Brain microvascular endothelial cell (primary cell): ENCODE measurements at regions not wholly inside any gene's neighbourhood (a gene's known extent, or its start where the extent isn't known, plus 50 kb on each side); places are given as distances from the start of the nearest gene placed in this dataset.

ENCODE experiments used
- DNase-seq: peaks from one replicate; pipeline ENCODE4 v3.0.0-alpha.2; 2020
- H3K27ac ChIP-seq: fragments of 250-450 bp; sonication (Bioruptor Pico); 2 replicates; pipeline ENCODE4 v1.5.1; 2020; ENCODE audit warnings: mild to moderate bottlenecking, moderate library complexity
- H3K27me3 ChIP-seq: fragments of 250-450 bp; sonication (Bioruptor Pico); replicated peaks from 2 replicates; pipeline ENCODE4 v1.5.1; 2020; ENCODE audit warnings: mild to moderate bottlenecking
- H3K36me3 ChIP-seq: fragments of 250-450 bp; sonication (Bioruptor Pico); replicated peaks from 2 replicates; pipeline ENCODE4 v1.5.1; 2020; ENCODE audit warnings: mild to moderate bottlenecking
- H3K4me3 ChIP-seq: 2 replicates; pipeline ENCODE4 v1.5.1; 2011; ENCODE audit warnings: low read depth, mild to moderate bottlenecking, control low read depth, low read length, moderate library complexity
- in situ Hi-C: cut with HindIII; loops from 2 replicates; pipeline ENCODE4 v1.10.0; 2017; ENCODE audit warnings: low sequenced_read_pairs, low pct_ligation_motif_present
- TF ChIP-seq, protein P1 (sequence below): IDR thresholded peaks from 2 replicates; pipeline ENCODE4 v1.5.1; 2011; ENCODE audit warnings: low read depth, mild to moderate bottlenecking, moderate library complexity, low read length, control low read depth, inconsistent platforms; ENCODE audit errors: missing control alignments

DNA sequence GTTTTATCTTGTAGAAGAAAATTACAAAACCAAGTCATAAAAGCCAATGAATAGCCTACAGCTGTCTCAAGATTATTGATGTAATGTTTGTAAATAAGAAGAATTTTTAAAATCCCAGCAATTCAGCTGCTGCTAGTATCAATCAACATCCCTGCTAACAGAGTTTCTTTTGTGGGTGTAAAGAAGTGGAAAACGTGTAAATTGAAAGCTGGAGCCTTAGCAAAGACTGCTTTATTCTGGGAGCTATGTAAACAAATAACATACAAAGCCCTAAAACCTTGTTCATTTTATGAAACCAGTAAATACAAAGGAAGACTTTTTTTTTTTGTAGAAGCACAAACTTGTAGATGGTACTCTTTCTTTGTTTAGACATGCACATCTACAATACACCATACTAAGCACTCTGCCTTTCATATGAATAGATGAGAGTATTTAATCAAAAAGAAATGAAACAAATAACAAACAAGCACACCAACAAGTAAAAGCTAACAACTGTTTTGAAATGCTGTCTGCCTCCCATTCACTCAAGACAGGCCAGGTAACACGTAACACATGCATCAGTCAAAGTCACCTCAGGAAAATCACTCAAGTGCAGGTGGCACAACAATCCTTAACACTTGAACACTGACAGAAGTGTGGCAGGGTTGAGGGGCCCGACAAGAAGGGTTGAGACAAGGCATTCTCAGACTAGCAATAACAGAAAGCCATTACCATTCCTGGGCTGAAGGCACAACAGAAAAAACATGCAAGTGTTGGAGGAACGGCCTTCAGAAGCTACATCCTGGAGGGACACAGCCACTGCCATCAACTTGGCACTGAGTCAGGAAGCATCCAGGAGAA lies 1364.0 kb upstream of the SEL1L start:
- Histone ChIP-seq H3K27ac (no peak overlapping the region), H3K4me3 (no peak overlapping the region), H3K27me3 (no peaks in the 10 kb centered on the region), H3K36me3 (no peaks in the 10 kb centered on the region)
- TF ChIP-seq, protein P1, sequence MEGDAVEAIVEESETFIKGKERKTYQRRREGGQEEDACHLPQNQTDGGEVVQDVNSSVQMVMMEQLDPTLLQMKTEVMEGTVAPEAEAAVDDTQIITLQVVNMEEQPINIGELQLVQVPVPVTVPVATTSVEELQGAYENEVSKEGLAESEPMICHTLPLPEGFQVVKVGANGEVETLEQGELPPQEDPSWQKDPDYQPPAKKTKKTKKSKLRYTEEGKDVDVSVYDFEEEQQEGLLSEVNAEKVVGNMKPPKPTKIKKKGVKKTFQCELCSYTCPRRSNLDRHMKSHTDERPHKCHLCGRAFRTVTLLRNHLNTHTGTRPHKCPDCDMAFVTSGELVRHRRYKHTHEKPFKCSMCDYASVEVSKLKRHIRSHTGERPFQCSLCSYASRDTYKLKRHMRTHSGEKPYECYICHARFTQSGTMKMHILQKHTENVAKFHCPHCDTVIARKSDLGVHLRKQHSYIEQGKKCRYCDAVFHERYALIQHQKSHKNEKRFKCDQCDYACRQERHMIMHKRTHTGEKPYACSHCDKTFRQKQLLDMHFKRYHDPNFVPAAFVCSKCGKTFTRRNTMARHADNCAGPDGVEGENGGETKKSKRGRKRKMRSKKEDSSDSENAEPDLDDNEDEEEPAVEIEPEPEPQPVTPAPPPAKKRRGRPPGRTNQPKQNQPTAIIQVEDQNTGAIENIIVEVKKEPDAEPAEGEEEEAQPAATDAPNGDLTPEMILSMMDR: no peak
- in situ Hi-C loops: no loop called here
- no peak for DNase-seq

- in situ Hi-C loops: no loop called here
- Histone ChIP-seq H3K27ac (no peak overlapping the region), H3K4me3 (no peak overlapping the region), H3K27me3 (no peaks in the 10 kb centered on the region), H3K36me3 (no peaks in the 10 kb centered on the region)
- TF ChIP-seq, protein P1: no peak
- DNase-seq: no peak
Observed at GRCh38 chr14:82905762-82906161, 1372.1 kb upstream of the SEL1L start.

GRCh38 chr14:82911930-82912329 lies 1378.3 kb upstream of the SEL1L start:
- DNase-seq: no peak
- H3K27ac ChIP-seq: no peak overlapping the region
- in situ Hi-C loops: no loop called here
- no peak overlapping the region for H3K4me3 ChIP-seq
- TF ChIP-seq, protein P1: no peak
- H3K36me3 ChIP-seq: no peaks in the 10 kb centered on the region
- no peaks in the 10 kb centered on the region for H3K27me3 ChIP-seq

DNA sequence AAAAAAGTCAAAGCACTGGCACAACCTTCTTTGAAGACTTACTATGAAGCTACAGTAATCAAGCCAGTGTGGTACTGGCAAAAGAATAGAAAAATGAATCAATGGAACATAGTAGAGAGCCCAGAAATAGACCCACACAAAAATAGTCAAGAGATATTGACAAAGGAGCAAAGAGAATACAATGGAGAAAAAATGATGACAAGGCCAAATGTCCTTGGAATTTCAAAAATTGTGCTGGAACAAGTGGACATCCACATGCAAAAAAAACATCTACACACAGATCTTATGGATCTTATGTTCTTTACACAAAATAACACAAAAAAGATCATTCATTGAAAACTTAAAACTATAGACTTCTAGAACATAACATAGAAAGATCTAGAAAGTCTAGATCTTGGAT lies 1379.7 kb upstream of the SEL1L start:
- H3K27me3 ChIP-seq: no peaks in the 10 kb centered on the region
- in situ Hi-C loops: no loop called here
- DNase-seq: no peak
- no peak overlapping the region for H3K27ac ChIP-seq
- no peak overlapping the region for H3K4me3 ChIP-seq
- no peaks in the 10 kb centered on the region for H3K36me3 ChIP-seq
- TF ChIP-seq, protein P1: no peak

- Histone ChIP-seq H3K36me3 (no peaks in the 10 kb centered on the region), H3K27ac (no peak overlapping the region), H3K27me3 (no peaks in the 10 kb centered on the region), H3K4me3 (no peak overlapping the region)
- in situ Hi-C loops: no loop called here
- no peak for DNase-seq
- TF ChIP-seq, protein P1: no peak
Observed at GRCh38 chr14:82915381-82915780, 1381.7 kb upstream of the SEL1L start.

DNA sequence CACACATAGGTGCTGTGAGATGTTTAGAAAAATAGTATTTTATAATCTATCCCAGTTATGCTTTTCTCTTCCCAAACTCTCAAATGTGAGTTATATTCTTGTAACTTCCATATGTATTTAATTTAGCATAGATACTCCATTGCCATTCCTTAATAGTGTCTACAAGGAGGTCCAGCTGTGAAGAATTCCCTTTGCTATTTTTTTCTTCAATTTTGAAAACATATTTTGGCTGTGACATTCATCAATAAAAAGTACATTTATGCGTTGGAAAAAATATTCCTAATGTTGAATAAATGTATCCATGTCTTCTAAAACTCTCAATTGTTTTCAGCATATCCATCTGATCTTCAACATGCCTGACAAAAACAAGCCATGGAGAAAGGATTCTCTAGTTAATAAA lies 1402.0 kb upstream of the SEL1L start:
- no peak for DNase-seq
- TF ChIP-seq, protein P1: no peak
- H3K27ac ChIP-seq: no peak overlapping the region
- no peak overlapping the region for H3K4me3 ChIP-seq
- no peaks in the 10 kb centered on the region for H3K27me3 ChIP-seq
- in situ Hi-C loops: no loop called here
- H3K36me3 ChIP-seq: no peaks in the 10 kb centered on the region
